ENCODE measurements at regions not wholly inside any gene's neighbourhood (a gene's known extent, or its start where the extent isn't known, plus 50 kb on each side); places are given as distances from the start of the nearest gene placed in this dataset.

- intact Hi-C loops (cut with DNase I), result no loop called here
- FAIRE-seq, result no peak
- WGBS, 2 donors, result 64 to 79% methylated on average over 4 of the region's 4 CpGs
Measured at GRCh38 chr9:78807286-78807685, 510.4 kb downstream of the PSAT1 start.

GRCh38 chr9:78808048-78808447 lies 511.1 kb downstream of the PSAT1 start:
- ATAC-seq (no peak), DNase-seq (no peak), FAIRE-seq (no peak)
- H3K27me3 ChIP-seq, result no peaks in the 10 kb centered on the region
- no peaks in the 10 kb centered on the region for H3K36me3 ChIP-seq
- no peaks in the 10 kb centered on the region for H3K4me1 ChIP-seq
- WGBS, 2 donors, result 75 to 83% methylated on average over 3 of the region's 3 CpGs
- H3K4me3 ChIP-seq, result no peak overlapping the region
- intact Hi-C loops (cut with DNase I), result no loop called here
- no peak for TF ChIP-seq CTCF (IDR thresholded peaks at IDR 0.05)
- no peak overlapping the region for H3K27ac ChIP-seq
- no peaks in the 10 kb centered on the region for H3K9me3 ChIP-seq

More at GRCh38 chr9:78807286-78807685, 510.4 kb downstream of the PSAT1 start:
- Histone ChIP-seq H3K4me3 (no peak overlapping the region), H3K36me3 (no peaks in the 10 kb centered on the region), H3K27ac (no peak overlapping the region), H3K9me3 (no peaks in the 10 kb centered on the region), H3K4me1 (no peaks in the 10 kb centered on the region), H3K27me3 (no peaks in the 10 kb centered on the region)
- DNase-seq, result no peak
- TF ChIP-seq CTCF (IDR thresholded peaks at IDR 0.05), result no peak
- no peak for ATAC-seq

- intact Hi-C loops (cut with DNase I), result no loop called here
- no peak overlapping the region for H3K4me3 ChIP-seq
- no peaks in the 10 kb centered on the region for H3K27me3 ChIP-seq
- TF ChIP-seq CTCF (IDR thresholded peaks at IDR 0.05), result no peak
- DNase-seq (no peak), ATAC-seq (no peak), FAIRE-seq (no peak)
- H3K36me3 ChIP-seq, result no peaks in the 10 kb centered on the region
- WGBS, 2 donors, result 76 to 86% methylated on average over 10 of the region's 10 CpGs
- H3K27ac ChIP-seq, result no peak overlapping the region
- no peaks in the 10 kb centered on the region for H3K9me3 ChIP-seq
- no peaks in the 10 kb centered on the region for H3K4me1 ChIP-seq
Measured at GRCh38 chr9:78811622-78812276, 514.8 kb downstream of the PSAT1 start.

- FAIRE-seq (no peak), ATAC-seq (no peak), DNase-seq (no peak)
- intact Hi-C loops (cut with DNase I), result no loop called here
- TF ChIP-seq CTCF (IDR thresholded peaks at IDR 0.05), result no peak
- no peak overlapping the region for H3K27ac ChIP-seq
- 77 to 81% methylated on average over 3 of the region's 3 CpGs for WGBS, 2 donors
- no peaks in the 10 kb centered on the region for H3K4me1 ChIP-seq
- H3K4me3 ChIP-seq, result no peak overlapping the region
- H3K27me3 ChIP-seq, result no peaks in the 10 kb centered on the region
- H3K9me3 ChIP-seq, result no peaks in the 10 kb centered on the region
- no peaks in the 10 kb centered on the region for H3K36me3 ChIP-seq
Measured at GRCh38 chr9:78812665-78813064, 515.7 kb downstream of the PSAT1 start.

- Histone ChIP-seq H3K9me3 (no peaks in the 10 kb centered on the region), H3K4me1 (no peaks in the 10 kb centered on the region), H3K4me3 (no peak overlapping the region), H3K36me3 (no peaks in the 10 kb centered on the region), H3K27me3 (no peaks in the 10 kb centered on the region), H3K27ac (no peak overlapping the region)
- intact Hi-C loops (cut with DNase I), result no loop called here
- ATAC-seq (no peak), DNase-seq (no peak), FAIRE-seq (no peak)
- TF ChIP-seq CTCF (IDR thresholded peaks at IDR 0.05), result no peak
- WGBS, 2 donors, result 60 to 70% methylated on average over 15 of the region's 15 CpGs
Measured at GRCh38 chr9:78813602-78814180, 516.8 kb downstream of the PSAT1 start.

All from pancreas (tissue), 10 donors.